ENCODE measurements at regions not wholly inside any gene's neighbourhood (a gene's known extent, or its start where the extent isn't known, plus 50 kb on each side); places are given as distances from the start of the nearest gene placed in this dataset.

DNA sequence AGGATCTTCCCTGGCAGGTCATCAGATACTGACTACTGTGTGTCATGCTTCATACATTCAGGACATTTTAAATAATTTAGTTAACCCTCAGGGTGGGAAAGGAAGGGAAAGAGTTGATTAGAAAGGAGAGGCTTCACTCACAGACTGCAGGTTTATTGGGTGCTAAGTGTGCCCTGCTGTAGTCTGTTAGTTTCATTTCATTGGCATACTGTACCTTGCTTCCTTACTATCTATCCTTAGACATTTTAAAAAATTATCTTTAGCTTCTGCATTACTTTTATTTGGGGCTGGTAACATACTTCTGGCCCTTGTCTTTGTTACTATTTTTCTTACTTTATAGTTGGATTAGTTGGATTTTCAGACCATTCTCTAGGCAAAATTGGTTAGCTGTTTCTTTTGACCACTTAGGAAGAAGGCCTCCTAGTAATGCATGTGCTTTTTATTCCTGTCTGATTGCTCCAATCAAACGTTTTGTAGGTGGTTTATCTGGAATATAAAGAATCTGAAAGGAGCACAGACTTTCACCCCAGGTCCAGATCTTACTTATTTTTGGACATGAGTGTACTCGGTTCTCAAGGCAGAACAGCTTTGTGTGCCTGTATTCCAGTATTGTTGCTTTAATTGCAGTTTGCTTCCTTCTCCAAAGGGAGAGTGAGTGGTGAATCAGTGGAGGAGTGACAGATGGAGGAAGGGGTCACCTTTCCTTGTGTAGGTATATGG is 82.7 kb upstream of the PRDM1 start:
- TF ChIP-seq POLR2AphosphoS5 (IDR thresholded peaks at IDR 0.05; ENCODE audit: low read depth, low read length) (no peak), TAF1 (IDR thresholded peaks at IDR 0.05; ENCODE audit: borderline replicate concordance, low read depth, low read length) (no peak)

All from GM12892 (cell line).